Left kidney (tissue), 1 donor: ENCODE measurements at regions not wholly inside any gene's neighbourhood (a gene's known extent, or its start where the extent isn't known, plus 50 kb on each side); places are given as distances from the start of the nearest gene placed in this dataset.
"Not testable (repeated sequence)": the region's sequence is repeated elsewhere in the genome, so short reads cannot be mapped to it uniquely, and the experiment has no call there.

ENCODE experiments used
- DNase-seq: peaks from one replicate; pipeline ENCODE4 v3.0.0-alpha.2; 2013

- no peak for DNase-seq
Measured at GRCh38 chr2:90076311-90076710, 1384.8 kb downstream of the RPIA start.

- DNase-seq = no peak
Measured at GRCh38 chr2:90077948-90078347, 1386.5 kb downstream of the RPIA start.

GRCh38 chr2:90079374-90079773 lies 1387.9 kb downstream of the RPIA start:
- no peak for DNase-seq

- DNase-seq = not testable (repeated sequence)
Measured at GRCh38 chr2:90087792-90088191, 1396.3 kb downstream of the RPIA start.

- not testable (repeated sequence) for DNase-seq
Measured at GRCh38 chr2:90093571-90094270, 1402.2 kb downstream of the RPIA start.

GRCh38 chr2:90097617-90098016 lies 1406.1 kb downstream of the RPIA start:
- DNase-seq = not testable (repeated sequence)

GRCh38 chr2:90105142-90105541 lies 1413.7 kb downstream of the RPIA start:
- DNase-seq = not testable (repeated sequence)

GRCh38 chr2:90123409-90123808 lies 1431.9 kb downstream of the RPIA start:
- DNase-seq = not testable (repeated sequence)

- not testable (repeated sequence) for DNase-seq
Measured at GRCh38 chr2:90139046-90139445, 1447.6 kb downstream of the RPIA start.

- not testable (repeated sequence) for DNase-seq
Measured at GRCh38 chr2:90141558-90141957, 1450.1 kb downstream of the RPIA start.

- not testable (repeated sequence) for DNase-seq
Measured at GRCh38 chr2:90151805-90152204, 1460.3 kb downstream of the RPIA start.

- not testable (repeated sequence) for DNase-seq
Measured at GRCh38 chr2:90170978-90171377, 1479.5 kb downstream of the RPIA start.

- not testable (repeated sequence) for DNase-seq
Measured at GRCh38 chr2:90173081-90173480, 1481.6 kb downstream of the RPIA start.

GRCh38 chr2:90179591-90179990 lies 1488.1 kb downstream of the RPIA start:
- DNase-seq = not testable (repeated sequence)

GRCh38 chr2:90207454-90208058 lies 1516.1 kb downstream of the RPIA start:
- DNase-seq = no peak

GRCh38 chr2:90209009-90209408 lies 1517.5 kb downstream of the RPIA start:
- no peak for DNase-seq

- no peak for DNase-seq
Measured at GRCh38 chr2:90209806-90210205, 1518.3 kb downstream of the RPIA start.

GRCh38 chr2:90215880-90216279 lies 1524.4 kb downstream of the RPIA start:
- DNase-seq = not testable (repeated sequence)

GRCh38 chr2:90216801-90217200 lies 1525.3 kb downstream of the RPIA start:
- not testable (repeated sequence) for DNase-seq

- DNase-seq = not testable (repeated sequence)
Measured at GRCh38 chr2:90218534-90218933, 1527.1 kb downstream of the RPIA start.

- not testable (repeated sequence) for DNase-seq
Measured at GRCh38 chr2:90220623-90221299, 1529.3 kb downstream of the RPIA start.

GRCh38 chr2:90221300-90221651 lies 1529.8 kb downstream of the RPIA start:
- DNase-seq = no peak

- DNase-seq = not testable (repeated sequence)
Measured at GRCh38 chr2:90224767-90225166, 1533.3 kb downstream of the RPIA start.
